Chondrocyte (in vitro differentiated cells): ENCODE measurements at regions not wholly inside any gene's neighbourhood (a gene's known extent, or its start where the extent isn't known, plus 50 kb on each side); places are given as distances from the start of the nearest gene placed in this dataset.

Experiments used
- DNase-seq: peaks from one replicate; pipeline ENCODE4 v3.0.0; 2021; ENCODE audit warnings: mixed read lengths, low spot score
- H3K27ac Mint-ChIP-seq: one replicate; pipeline ENCODE4 v1.8.0; 2021; ENCODE audit warnings: mild to moderate bottlenecking, moderate library complexity, mixed read lengths; ENCODE audit not compliant: unreplicated experiment
- H3K27me3 Mint-ChIP-seq: 2 replicates; pipeline ENCODE4 v1.8.0; 2021; ENCODE audit warnings: low read depth, mixed read lengths
- H3K36me3 Mint-ChIP-seq: 2 replicates; pipeline ENCODE4 v1.8.0; 2021; ENCODE audit warnings: low read depth, mixed read lengths
- H3K4me1 Mint-ChIP-seq: 2 replicates; pipeline ENCODE4 v1.8.0; 2021; ENCODE audit warnings: low read depth, mild to moderate bottlenecking, mixed read lengths
- H3K4me3 Mint-ChIP-seq: one replicate; pipeline ENCODE4 v1.8.0; 2021; ENCODE audit warnings: mild to moderate bottlenecking, moderate library complexity, mixed read lengths; ENCODE audit not compliant: unreplicated experiment
- H3K9me3 Mint-ChIP-seq: 2 replicates; pipeline ENCODE4 v1.8.0; 2021; ENCODE audit warnings: low read depth, mixed read lengths
- TF ChIP-seq, protein P1 (sequence below): fragments of 200-600 bp; sonication (generic); IDR thresholded peaks from 2 replicates; pipeline ENCODE4 v1.5.0; 2021; ENCODE audit warnings: antibody characterized with exemption, mild to moderate bottlenecking, moderate library complexity

DNA sequence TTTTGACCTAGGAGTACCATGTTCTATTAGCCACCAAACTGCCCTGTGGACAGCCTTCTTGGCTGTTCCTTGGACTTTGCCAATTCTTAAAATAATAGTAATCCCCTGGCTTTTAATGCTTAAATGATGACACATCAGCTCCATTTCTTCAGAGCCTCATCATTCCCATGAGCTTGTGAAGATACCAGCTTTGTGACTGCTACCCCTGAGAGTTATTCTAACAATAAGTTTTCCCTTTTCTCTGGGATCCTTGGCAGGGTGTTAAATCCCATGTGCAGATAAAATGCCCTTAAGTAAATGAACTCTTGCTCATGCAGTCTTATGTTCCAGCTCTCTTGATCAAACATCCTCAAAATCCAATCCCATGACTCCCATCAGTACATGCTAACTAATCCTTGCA is 415.3 kb downstream of the CETN3 start:
- TF ChIP-seq, protein P1, sequence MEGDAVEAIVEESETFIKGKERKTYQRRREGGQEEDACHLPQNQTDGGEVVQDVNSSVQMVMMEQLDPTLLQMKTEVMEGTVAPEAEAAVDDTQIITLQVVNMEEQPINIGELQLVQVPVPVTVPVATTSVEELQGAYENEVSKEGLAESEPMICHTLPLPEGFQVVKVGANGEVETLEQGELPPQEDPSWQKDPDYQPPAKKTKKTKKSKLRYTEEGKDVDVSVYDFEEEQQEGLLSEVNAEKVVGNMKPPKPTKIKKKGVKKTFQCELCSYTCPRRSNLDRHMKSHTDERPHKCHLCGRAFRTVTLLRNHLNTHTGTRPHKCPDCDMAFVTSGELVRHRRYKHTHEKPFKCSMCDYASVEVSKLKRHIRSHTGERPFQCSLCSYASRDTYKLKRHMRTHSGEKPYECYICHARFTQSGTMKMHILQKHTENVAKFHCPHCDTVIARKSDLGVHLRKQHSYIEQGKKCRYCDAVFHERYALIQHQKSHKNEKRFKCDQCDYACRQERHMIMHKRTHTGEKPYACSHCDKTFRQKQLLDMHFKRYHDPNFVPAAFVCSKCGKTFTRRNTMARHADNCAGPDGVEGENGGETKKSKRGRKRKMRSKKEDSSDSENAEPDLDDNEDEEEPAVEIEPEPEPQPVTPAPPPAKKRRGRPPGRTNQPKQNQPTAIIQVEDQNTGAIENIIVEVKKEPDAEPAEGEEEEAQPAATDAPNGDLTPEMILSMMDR: no peak
- Mint-ChIP-seq H3K4me3 (no peak overlapping the region), H3K27me3 (no peaks in the 10 kb centered on the region), H3K27ac (no peak overlapping the region), H3K9me3 (peaks cover 4% of the 10 kb centered on the region), H3K36me3 (no peaks in the 10 kb centered on the region), H3K4me1 (peaks cover 31% of the 10 kb centered on the region)
- no peak for DNase-seq

DNA sequence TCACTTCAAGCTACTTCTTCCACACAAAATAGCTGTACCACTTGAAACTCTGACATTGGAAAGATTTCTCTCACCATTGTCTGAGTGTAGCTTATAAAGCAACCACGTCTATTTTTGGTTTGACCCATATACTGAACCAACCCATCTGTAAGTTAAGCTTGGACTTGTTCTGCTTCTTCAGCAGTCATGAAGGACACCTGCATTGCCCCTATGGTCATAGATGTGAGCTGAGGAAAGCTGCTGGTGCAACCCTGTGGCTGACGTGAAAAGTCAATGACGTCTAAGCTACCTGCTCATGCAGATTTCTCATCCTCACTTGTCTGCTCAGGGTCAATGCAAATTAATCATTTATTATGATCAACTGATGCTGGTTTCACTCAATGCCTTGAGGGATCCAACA is 417.4 kb downstream of the CETN3 start:
- H3K27ac Mint-ChIP-seq: no peak overlapping the region
- H3K9me3 Mint-ChIP-seq: peaks cover 4% of the 10 kb centered on the region
- H3K4me1 Mint-ChIP-seq: peaks cover 38% of the 10 kb centered on the region
- H3K4me3 Mint-ChIP-seq: no peak overlapping the region
- H3K36me3 Mint-ChIP-seq: no peaks in the 10 kb centered on the region
- TF ChIP-seq, protein P1: no peak
- no peak for DNase-seq
- no peaks in the 10 kb centered on the region for H3K27me3 Mint-ChIP-seq

DNA sequence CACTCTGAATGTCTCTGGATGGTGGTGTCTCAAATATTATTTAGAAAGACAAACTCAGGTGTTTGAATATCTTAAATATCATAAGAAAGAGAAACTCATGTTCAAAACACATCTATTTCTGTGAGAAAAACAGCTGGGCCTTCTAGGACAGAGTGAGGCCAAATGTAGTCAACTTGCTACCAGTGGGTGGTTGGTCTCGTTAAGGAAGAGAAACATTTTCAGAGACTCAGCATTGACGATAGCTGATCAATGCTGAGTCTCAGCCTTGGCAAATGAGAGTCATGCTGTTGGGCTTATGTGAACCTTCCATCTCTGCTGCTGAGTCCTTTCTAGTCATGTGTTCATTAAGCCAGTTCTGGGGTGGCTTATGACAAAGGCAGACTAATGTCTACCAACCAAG is 418.0 kb downstream of the CETN3 start:
- H3K27ac Mint-ChIP-seq: no peak overlapping the region
- TF ChIP-seq, protein P1: no peak
- DNase-seq: no peak
- no peak overlapping the region for H3K4me3 Mint-ChIP-seq
- peaks cover 38% of the 10 kb centered on the region for H3K4me1 Mint-ChIP-seq
- H3K27me3 Mint-ChIP-seq: no peaks in the 10 kb centered on the region
- H3K36me3 Mint-ChIP-seq: no peaks in the 10 kb centered on the region
- H3K9me3 Mint-ChIP-seq: peaks cover 4% of the 10 kb centered on the region

DNA sequence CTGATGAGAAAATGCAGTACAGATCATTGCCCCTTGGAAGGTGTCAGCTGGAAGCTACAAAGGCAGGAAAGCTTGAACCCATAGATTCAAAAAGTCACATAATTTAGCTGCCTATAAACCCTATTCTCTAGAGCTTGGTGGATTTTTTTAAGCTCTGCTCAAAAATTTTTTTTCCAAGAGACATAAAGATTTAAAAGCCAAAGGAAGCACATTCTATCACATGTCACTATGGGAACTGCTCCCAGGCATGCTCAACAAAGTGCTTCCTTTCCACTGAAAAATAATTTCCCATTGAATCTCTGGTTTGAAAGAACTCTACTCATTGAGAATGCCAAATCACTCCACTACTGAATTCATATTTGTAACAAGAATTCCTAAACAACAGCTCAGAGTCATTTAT is 419.8 kb downstream of the CETN3 start:
- H3K27me3 Mint-ChIP-seq: no peaks in the 10 kb centered on the region
- H3K9me3 Mint-ChIP-seq: peaks cover 4% of the 10 kb centered on the region
- no peaks in the 10 kb centered on the region for H3K36me3 Mint-ChIP-seq
- peak overlapping the region; percentile 96 for H3K27ac Mint-ChIP-seq
- H3K4me1 Mint-ChIP-seq: peaks cover 38% of the 10 kb centered on the region
- no peak for DNase-seq
- H3K4me3 Mint-ChIP-seq: no peak overlapping the region
- TF ChIP-seq, protein P1: no peak

GRCh38 chr5:89988998-89989655 is 420.4 kb downstream of the CETN3 start:
- peak overlapping the region; percentile 96 for H3K27ac Mint-ChIP-seq
- H3K4me1 Mint-ChIP-seq: peaks cover 33% of the 10 kb centered on the region
- H3K4me3 Mint-ChIP-seq: no peak overlapping the region
- H3K9me3 Mint-ChIP-seq: peaks cover 4% of the 10 kb centered on the region
- TF ChIP-seq, protein P1: no peak
- no peaks in the 10 kb centered on the region for H3K36me3 Mint-ChIP-seq
- DNase-seq: no peak
- H3K27me3 Mint-ChIP-seq: no peaks in the 10 kb centered on the region
